Activated CD8-positive, alpha-beta memory T cell treated with anti-CD3 and anti-CD28 coated beads, Interleukin-2, amount 10 ng/mL, durations not matched to agents 7 days and 5 days (primary cell): ENCODE measurements at regions not wholly inside any gene's neighbourhood (a gene's known extent, or its start where the extent isn't known, plus 50 kb on each side); places are given as distances from the start of the nearest gene placed in this dataset.
"Not testable (repeated sequence)": the region's sequence is repeated elsewhere in the genome, so short reads cannot be mapped to it uniquely, and the experiment has no call there.

Experiments used
- ATAC-seq: fragments of 150-1000 bp; cut with Tn5 transposase; one replicate; pipeline ENCODE4 v1.10.0; 2021; ENCODE audit warnings: moderate library complexity
- CTCF ChIA-PET: fragments of 350-600 bp; sonication (Branson Sonifier 250); formaldehyde crosslinking; loops from one replicate; lab custom pipeline; 2021; ENCODE audit warnings: antibody characterized with exemption; lab: Charles Lee
- DNase-seq: peaks from one replicate; pipeline ENCODE4 v3.0.0-alpha.2; 2020
- H3K27ac Mint-ChIP-seq: one replicate; pipeline ENCODE4 v1.8.0; 2021; ENCODE audit warnings: mild to moderate bottlenecking, mixed read lengths
- H3K27me3 Mint-ChIP-seq: one replicate; pipeline ENCODE4 v1.8.0; 2021; ENCODE audit warnings: mixed read lengths
- H3K36me3 Mint-ChIP-seq: one replicate; pipeline ENCODE4 v1.8.0; 2021; ENCODE audit warnings: mild to moderate bottlenecking, mixed read lengths
- H3K4me1 Mint-ChIP-seq: one replicate; pipeline ENCODE4 v1.8.0; 2021; ENCODE audit warnings: mixed read lengths
- H3K4me3 Mint-ChIP-seq: one replicate; pipeline ENCODE4 v1.8.0; 2021; ENCODE audit warnings: mild to moderate bottlenecking, moderate library complexity, mixed read lengths
- H3K9me3 Mint-ChIP-seq: one replicate; pipeline ENCODE4 v1.8.0; 2022; ENCODE audit warnings: low read depth, mixed read lengths

DNA sequence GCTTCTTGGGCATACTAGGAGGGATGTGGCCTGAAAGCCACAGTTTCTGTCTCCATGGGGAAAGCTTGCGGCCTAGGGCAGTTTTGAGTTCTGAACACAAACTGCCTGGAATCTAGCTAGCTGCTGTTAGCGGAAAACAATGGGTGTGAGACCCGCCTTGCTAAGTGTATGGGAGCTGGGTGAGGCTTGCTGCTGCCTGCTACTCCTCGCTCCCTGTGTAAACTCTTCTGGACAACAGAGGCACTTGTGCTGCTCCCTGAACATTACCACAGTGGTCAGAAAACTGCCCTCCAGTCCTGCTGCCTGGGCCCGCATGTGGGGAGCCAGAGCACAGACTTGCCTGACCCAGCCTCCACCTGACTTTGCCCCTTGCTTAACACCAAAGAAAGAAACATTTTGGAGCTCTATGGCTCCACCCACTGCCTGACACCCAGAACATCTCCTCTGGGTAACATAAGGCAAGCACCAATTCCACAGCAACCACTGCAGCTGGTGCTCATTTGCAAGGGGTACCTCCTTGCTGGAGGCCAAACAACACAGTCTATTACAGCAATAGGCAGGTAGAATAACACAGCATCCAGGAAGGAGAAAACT is 766.3 kb upstream of the RAG2 start:
- Mint-ChIP-seq H3K36me3 (no peaks in the 10 kb centered on the region), H3K4me1 (no peaks in the 10 kb centered on the region), H3K9me3 (peaks cover 3% of the 10 kb centered on the region), H3K27ac (no peak overlapping the region), H3K27me3 (no peaks in the 10 kb centered on the region), H3K4me3 (no peak overlapping the region)
- DNase-seq (no peak), ATAC-seq (no peak)
- CTCF ChIA-PET: no interaction called here

- H3K9me3 Mint-ChIP-seq: peaks cover 20% of the 10 kb centered on the region
- H3K4me1 Mint-ChIP-seq: no peaks in the 10 kb centered on the region
- H3K4me3 Mint-ChIP-seq: no peak overlapping the region
- ATAC-seq (no peak), DNase-seq (no peak)
- no peaks in the 10 kb centered on the region for H3K36me3 Mint-ChIP-seq
- CTCF ChIA-PET: no interaction called here
- no peak overlapping the region for H3K27ac Mint-ChIP-seq
- H3K27me3 Mint-ChIP-seq: no peaks in the 10 kb centered on the region
Observed at GRCh38 chr11:37353192-37353591, 755.2 kb upstream of the RAG2 start.

GRCh38 chr11:37352485-37352884 is 754.4 kb upstream of the RAG2 start:
- Mint-ChIP-seq H3K4me1 (no peaks in the 10 kb centered on the region), H3K27me3 (no peaks in the 10 kb centered on the region), H3K4me3 (no peak overlapping the region), H3K9me3 (peaks cover 18% of the 10 kb centered on the region), H3K36me3 (no peaks in the 10 kb centered on the region), H3K27ac (no peak overlapping the region)
- ATAC-seq (no peak), DNase-seq (no peak)
- CTCF ChIA-PET: no interaction called here

GRCh38 chr11:37343290-37343689 is 745.3 kb upstream of the RAG2 start:
- Mint-ChIP-seq H3K27me3 (no peaks in the 10 kb centered on the region), H3K36me3 (no peaks in the 10 kb centered on the region), H3K27ac (no peak overlapping the region), H3K4me1 (no peaks in the 10 kb centered on the region), H3K4me3 (no peak overlapping the region), H3K9me3 (peaks cover 6% of the 10 kb centered on the region)
- CTCF ChIA-PET: no interaction called here
- ATAC-seq (no peak), DNase-seq (no peak)

- H3K4me1 Mint-ChIP-seq: no peaks in the 10 kb centered on the region
- H3K36me3 Mint-ChIP-seq: no peaks in the 10 kb centered on the region
- H3K27ac Mint-ChIP-seq: no peak overlapping the region
- no peak overlapping the region for H3K4me3 Mint-ChIP-seq
- no peak for ATAC-seq
- H3K27me3 Mint-ChIP-seq: no peaks in the 10 kb centered on the region
- CTCF ChIA-PET: no interaction called here
- DNase-seq: no peak
- H3K9me3 Mint-ChIP-seq: peaks cover 11% of the 10 kb centered on the region
Observed at GRCh38 chr11:37336401-37336800, 738.4 kb upstream of the RAG2 start.

DNA sequence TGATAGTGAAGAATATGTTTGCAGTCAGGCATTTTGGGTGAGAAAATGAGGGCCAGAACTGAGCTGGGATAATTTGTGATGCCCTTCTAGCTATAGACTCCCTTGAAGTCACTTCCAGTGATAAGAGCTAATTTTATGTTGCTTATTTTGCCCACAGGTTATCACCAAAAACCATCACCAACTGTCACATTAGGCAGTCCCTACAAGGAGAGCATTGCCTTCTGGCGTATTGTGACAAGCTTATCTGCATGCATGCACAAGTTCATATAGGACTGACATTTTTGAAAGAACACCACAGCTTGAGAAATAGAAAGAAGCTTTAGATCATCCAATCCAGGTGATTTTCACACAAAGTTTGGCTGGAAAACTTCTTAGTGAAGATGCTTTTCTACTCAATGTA is 735.3 kb upstream of the RAG2 start:
- Mint-ChIP-seq H3K36me3 (no peaks in the 10 kb centered on the region), H3K27me3 (no peaks in the 10 kb centered on the region), H3K27ac (no peak overlapping the region), H3K4me3 (no peak overlapping the region), H3K9me3 (peaks cover 7% of the 10 kb centered on the region), H3K4me1 (no peaks in the 10 kb centered on the region)
- CTCF ChIA-PET: no interaction called here
- no peak for ATAC-seq
- DNase-seq: no peak

DNA sequence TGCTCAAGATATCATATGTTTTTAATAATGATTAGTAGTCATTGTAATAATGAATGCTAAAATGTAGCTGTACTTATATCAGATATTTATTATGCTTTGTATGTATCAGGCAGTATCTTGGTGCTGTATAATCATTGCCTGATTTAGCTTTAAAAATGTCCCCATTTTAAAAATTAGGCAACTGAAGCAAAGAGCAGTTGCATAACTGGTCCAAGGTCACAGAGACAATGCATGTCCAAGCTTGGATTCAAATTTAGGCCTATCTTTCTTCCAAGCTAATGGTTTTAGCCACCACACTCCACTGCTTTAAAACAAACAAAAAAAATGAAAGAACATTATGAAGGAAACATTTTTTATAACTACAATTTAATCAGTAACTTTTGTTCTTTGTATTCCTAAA is 725.8 kb upstream of the RAG2 start:
- ATAC-seq (no peak), DNase-seq (no peak)
- CTCF ChIA-PET: no interaction called here
- Mint-ChIP-seq H3K4me3 (no peak overlapping the region), H3K27ac (no peak overlapping the region), H3K4me1 (no peaks in the 10 kb centered on the region), H3K36me3 (no peaks in the 10 kb centered on the region), H3K9me3 (peaks cover 9% of the 10 kb centered on the region), H3K27me3 (no peaks in the 10 kb centered on the region)

DNA sequence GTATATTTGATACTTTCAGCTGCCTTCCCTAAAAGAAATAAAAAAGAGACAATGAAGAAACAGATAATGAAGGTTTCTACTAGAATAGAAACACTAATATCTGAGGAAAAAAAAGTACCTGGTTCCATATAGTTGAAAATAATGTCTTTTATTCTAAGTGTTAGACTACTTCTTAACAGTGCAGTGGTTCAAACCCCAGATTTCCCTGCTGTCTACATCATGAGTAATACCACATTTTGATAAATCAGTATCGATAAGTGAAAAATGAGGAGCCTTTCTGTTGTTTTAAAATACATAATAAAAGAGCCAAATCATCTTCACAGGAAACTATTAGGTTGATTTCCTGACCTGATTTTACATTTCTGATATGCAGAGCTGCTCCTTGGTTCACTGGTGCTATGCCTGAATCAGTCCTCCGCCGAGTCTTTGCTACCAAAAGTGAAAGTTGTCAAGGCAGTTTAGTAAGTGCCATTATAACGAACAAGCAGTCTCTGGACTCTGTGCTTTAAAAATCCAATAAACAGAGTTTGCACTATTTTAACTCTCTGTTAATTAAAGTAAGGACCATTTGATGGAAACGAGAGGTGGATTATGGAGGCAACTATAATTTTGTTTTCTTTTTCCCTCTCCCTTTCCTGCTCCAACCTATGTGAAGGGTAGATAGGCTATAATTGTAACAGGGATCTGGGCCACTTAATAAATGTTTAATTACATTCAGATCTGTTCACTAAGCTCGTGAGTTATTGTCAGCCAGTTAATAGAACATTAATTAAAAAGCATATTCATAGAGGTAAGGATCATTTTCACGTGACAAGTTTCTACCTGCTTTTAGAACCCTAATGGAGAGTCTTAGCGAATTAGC is 724.5 kb upstream of the RAG2 start:
- Mint-ChIP-seq H3K27me3 (no peaks in the 10 kb centered on the region), H3K36me3 (no peaks in the 10 kb centered on the region), H3K27ac (no peak overlapping the region), H3K9me3 (peaks cover 9% of the 10 kb centered on the region), H3K4me1 (no peaks in the 10 kb centered on the region), H3K4me3 (no peak overlapping the region)
- no peak for ATAC-seq
- CTCF ChIA-PET: no interaction called here
- DNase-seq: no peak

DNA sequence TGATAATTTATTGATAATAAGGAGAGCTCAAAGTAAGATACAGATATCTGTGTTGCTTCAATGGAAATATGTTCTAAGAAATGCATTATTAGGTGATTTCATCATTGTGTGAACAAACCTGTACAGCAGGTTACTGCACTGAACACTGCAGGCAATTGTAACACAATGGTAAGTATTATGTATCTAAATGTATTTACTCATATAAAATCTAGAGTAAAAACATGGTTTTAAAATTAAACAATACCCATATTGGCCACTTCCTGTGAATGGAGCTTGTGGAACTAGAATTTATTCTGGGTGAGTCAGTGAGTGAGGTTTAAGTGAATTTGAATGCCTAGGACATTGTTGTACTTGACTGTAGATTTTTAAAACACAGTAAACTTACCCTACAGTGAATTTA is 722.9 kb upstream of the RAG2 start:
- Mint-ChIP-seq H3K4me3 (no peak overlapping the region), H3K9me3 (peaks cover 4% of the 10 kb centered on the region), H3K27me3 (no peaks in the 10 kb centered on the region), H3K36me3 (no peaks in the 10 kb centered on the region), H3K4me1 (no peaks in the 10 kb centered on the region), H3K27ac (no peak overlapping the region)
- DNase-seq (no peak), ATAC-seq (no peak)
- CTCF ChIA-PET: no interaction called here

DNA sequence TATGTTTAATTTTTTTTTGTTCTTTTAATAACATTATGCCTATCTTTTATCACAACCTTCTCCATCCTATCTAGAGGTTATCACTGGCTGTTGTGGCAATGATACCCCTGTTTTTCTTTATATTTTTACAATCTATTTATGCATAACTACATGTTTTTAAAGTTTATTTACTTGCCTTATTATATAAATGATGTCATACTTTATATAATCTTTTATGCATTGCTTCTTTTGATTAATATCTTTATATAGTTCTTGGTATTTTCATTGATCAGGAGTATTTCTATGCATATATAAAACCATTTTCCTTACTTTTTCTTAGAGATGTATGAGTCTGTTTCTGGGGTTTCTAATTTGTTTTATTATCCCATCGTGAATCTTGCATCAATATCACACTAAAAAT is 719.8 kb upstream of the RAG2 start:
- Mint-ChIP-seq H3K36me3 (no peaks in the 10 kb centered on the region), H3K27ac (no peak overlapping the region), H3K9me3 (peaks cover 7% of the 10 kb centered on the region), H3K4me1 (no peaks in the 10 kb centered on the region), H3K4me3 (no peak overlapping the region), H3K27me3 (no peaks in the 10 kb centered on the region)
- CTCF ChIA-PET: no interaction called here
- ATAC-seq (no peak), DNase-seq (no peak)

DNA sequence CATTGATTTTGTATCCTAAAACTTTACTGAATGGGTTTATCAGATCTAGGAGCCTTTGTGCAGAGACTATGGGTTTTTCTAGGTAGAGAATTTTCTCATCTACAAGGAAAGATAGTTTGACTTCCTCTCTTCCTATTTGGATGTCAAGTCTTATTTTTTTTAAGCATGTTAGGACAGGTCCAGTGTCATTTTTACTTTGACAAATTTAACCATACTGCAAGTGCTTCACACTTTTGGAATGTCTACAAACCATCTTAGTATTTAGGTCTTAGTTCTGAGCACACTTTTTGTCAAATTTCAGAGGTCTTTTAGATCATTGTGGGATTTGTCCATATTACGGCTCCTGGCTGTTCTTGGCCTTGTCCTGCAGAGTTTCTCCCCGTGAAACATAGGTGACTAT is 715.2 kb upstream of the RAG2 start:
- Mint-ChIP-seq H3K36me3 (no peaks in the 10 kb centered on the region), H3K27me3 (no peaks in the 10 kb centered on the region), H3K4me3 (no peak overlapping the region), H3K9me3 (peaks cover 5% of the 10 kb centered on the region), H3K27ac (no peak overlapping the region), H3K4me1 (no peaks in the 10 kb centered on the region)
- CTCF ChIA-PET: no interaction called here
- DNase-seq (no peak), ATAC-seq (no peak)

- DNase-seq: no peak
- Mint-ChIP-seq H3K36me3 (no peaks in the 10 kb centered on the region), H3K27me3 (no peaks in the 10 kb centered on the region), H3K4me1 (no peaks in the 10 kb centered on the region), H3K4me3 (no peak overlapping the region), H3K27ac (no peak overlapping the region), H3K9me3 (peaks cover 3% of the 10 kb centered on the region)
- no peak for ATAC-seq
- CTCF ChIA-PET: no interaction called here
Observed at GRCh38 chr11:37306563-37306962, 708.5 kb upstream of the RAG2 start.

GRCh38 chr11:37301405-37301804 is 703.4 kb upstream of the RAG2 start:
- H3K27ac Mint-ChIP-seq, H3K36me3 Mint-ChIP-seq, CTCF ChIA-PET, H3K27me3 Mint-ChIP-seq, H3K4me1 Mint-ChIP-seq, DNase-seq, H3K4me3 Mint-ChIP-seq, ATAC-seq, H3K9me3 Mint-ChIP-seq: not testable (repeated sequence)

DNA sequence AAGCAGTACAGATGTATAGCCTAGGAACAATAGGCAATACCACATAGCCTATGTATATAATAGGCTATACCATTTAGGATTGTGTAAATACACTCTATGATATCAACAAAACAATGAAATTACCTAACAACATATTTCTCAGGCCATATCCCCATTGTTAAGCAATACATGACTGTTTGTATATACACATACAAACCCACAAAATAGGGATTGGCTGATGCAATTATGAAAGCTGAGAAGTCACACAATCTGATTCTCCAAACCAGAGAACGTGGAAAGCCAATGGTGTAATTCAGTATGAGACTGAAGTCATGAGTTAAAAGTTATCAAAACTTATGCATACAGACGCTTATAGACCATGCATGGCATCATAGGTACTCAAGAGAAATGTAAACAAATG is 700.1 kb upstream of the RAG2 start:
- ATAC-seq: no peak
- Mint-ChIP-seq H3K27ac (no peak overlapping the region), H3K9me3 (peaks cover 22% of the 10 kb centered on the region), H3K36me3 (no peaks in the 10 kb centered on the region), H3K4me3 (no peak overlapping the region), H3K27me3 (no peaks in the 10 kb centered on the region), H3K4me1 (no peaks in the 10 kb centered on the region)
- CTCF ChIA-PET: no interaction called here
- no peak for DNase-seq
